ENCODE measurements at regions not wholly inside any gene's neighbourhood (a gene's known extent, or its start where the extent isn't known, plus 50 kb on each side); places are given as distances from the start of the nearest gene placed in this dataset.
"Not testable (repeated sequence)": the region's sequence is repeated elsewhere in the genome, so short reads cannot be mapped to it uniquely, and the experiment has no call there.

- DNase-seq (ENCODE audit: extremely low spot score): no peak
- CTCF ChIA-PET: no interaction called here
- TF ChIP-seq ARNT (IDR thresholded peaks at IDR 0.05) (no peak), SUZ12 (IDR thresholded peaks at IDR 0.05) (no peak), SP1 (IDR thresholded peaks at IDR 0.05) (no peak), FOXK2 (IDR thresholded peaks at IDR 0.05) (no peak), BHLHE40 (IDR thresholded peaks at IDR 0.05; ENCODE audit: borderline replicate concordance) (no peak), HDGF (IDR thresholded peaks at IDR 0.05; ENCODE audit: borderline replicate concordance) (no peak), PKNOX1 (IDR thresholded peaks at IDR 0.05) (no peak), LEF1 (IDR thresholded peaks at IDR 0.05; ENCODE audit: borderline replicate concordance) (no peak), ELF4 (IDR thresholded peaks at IDR 0.05) (no peak), FOXM1 (IDR thresholded peaks at IDR 0.05; ENCODE audit: borderline replicate concordance) (no peak), FOXA1 (IDR thresholded peaks at IDR 0.05) (no peak), ZNF384 (IDR thresholded peaks at IDR 0.05) (no peak), CTBP1 (IDR thresholded peaks at IDR 0.05; ENCODE audit: borderline replicate concordance) (no peak)
- POLR2A ChIA-PET: no interaction called here
These were observed 248.9 kb upstream of the THUMPD2 start for GRCh38 chr2:40027968-40028367.

- POLR2A ChIA-PET; DNase-seq (ENCODE audit: extremely low spot score); CTCF ChIA-PET: not testable (repeated sequence)
These were observed 246.2 kb upstream of the THUMPD2 start for GRCh38 chr2:40025276-40025675.

- CTCF ChIA-PET: no interaction called here
- no peak for TF ChIP-seq PKNOX1 (IDR thresholded peaks at IDR 0.05)
- TF ChIP-seq FOXM1 (IDR thresholded peaks at IDR 0.05; ENCODE audit: borderline replicate concordance): no peak
- no peak for TF ChIP-seq L3MBTL2 (conservative IDR thresholded peaks at IDR 0.05)
- TF ChIP-seq SP1 (IDR thresholded peaks at IDR 0.05): no peak
- TF ChIP-seq ZNF384 (IDR thresholded peaks at IDR 0.05): no peak
- TF ChIP-seq SUZ12 (IDR thresholded peaks at IDR 0.05): no peak
- no peak for TF ChIP-seq FOXK2 (IDR thresholded peaks at IDR 0.05)
- no peak for TF ChIP-seq LEF1 (IDR thresholded peaks at IDR 0.05; ENCODE audit: borderline replicate concordance)
- TF ChIP-seq FOXA1 (IDR thresholded peaks at IDR 0.05): no peak
- no peak for TF ChIP-seq HDGF (IDR thresholded peaks at IDR 0.05; ENCODE audit: borderline replicate concordance)
- no peak for TF ChIP-seq ELF4 (IDR thresholded peaks at IDR 0.05)
- no peak for TF ChIP-seq BHLHE40 (IDR thresholded peaks at IDR 0.05; ENCODE audit: borderline replicate concordance)
- TF ChIP-seq NFRKB (IDR thresholded peaks at IDR 0.05): no peak
- no peak for TF ChIP-seq TARDBP (IDR thresholded peaks at IDR 0.05)
- no peak for TF ChIP-seq CTBP1 (IDR thresholded peaks at IDR 0.05; ENCODE audit: borderline replicate concordance)
- TF ChIP-seq ARNT (IDR thresholded peaks at IDR 0.05): no peak
- DNase-seq (ENCODE audit: extremely low spot score): no peak
- POLR2A ChIA-PET: no interaction called here
These were observed 241.9 kb upstream of the THUMPD2 start for GRCh38 chr2:40020997-40021396.

- no peak for TF ChIP-seq NFRKB (IDR thresholded peaks at IDR 0.05)
- POLR2A ChIA-PET: no interaction called here
- no peak for DNase-seq (ENCODE audit: extremely low spot score)
- CTCF ChIA-PET: no interaction called here
These were observed 237.3 kb upstream of the THUMPD2 start for GRCh38 chr2:40016151-40016885.

GRCh38 chr2:40013962-40014361, 234.9 kb upstream of the THUMPD2 start:
- DNase-seq (ENCODE audit: extremely low spot score); POLR2A ChIA-PET; CTCF ChIA-PET: not testable (repeated sequence)

- DNase-seq (ENCODE audit: extremely low spot score): no peak
- TF ChIP-seq PKNOX1 (IDR thresholded peaks at IDR 0.05) (no peak), SP1 (IDR thresholded peaks at IDR 0.05) (no peak), CTBP1 (IDR thresholded peaks at IDR 0.05; ENCODE audit: borderline replicate concordance) (no peak), ELF4 (IDR thresholded peaks at IDR 0.05) (no peak), TARDBP (IDR thresholded peaks at IDR 0.05) (no peak), BHLHE40 (IDR thresholded peaks at IDR 0.05; ENCODE audit: borderline replicate concordance) (no peak), FOXK2 (IDR thresholded peaks at IDR 0.05) (no peak), FOXM1 (IDR thresholded peaks at IDR 0.05; ENCODE audit: borderline replicate concordance) (no peak), ARNT (IDR thresholded peaks at IDR 0.05) (no peak), ZNF384 (IDR thresholded peaks at IDR 0.05) (no peak), L3MBTL2 (conservative IDR thresholded peaks at IDR 0.05) (no peak), LEF1 (IDR thresholded peaks at IDR 0.05; ENCODE audit: borderline replicate concordance) (no peak), SUZ12 (IDR thresholded peaks at IDR 0.05) (no peak), NFRKB (IDR thresholded peaks at IDR 0.05) (no peak), HDGF (IDR thresholded peaks at IDR 0.05; ENCODE audit: borderline replicate concordance) (no peak)
- CTCF ChIA-PET: interaction anchor here (0.8 kb wide), 1 partner anchor 97 kb away, joined by 3 read pairs; no protein-coding TSS in a partner anchor
- POLR2A ChIA-PET: no interaction called here
These were observed 225.3 kb upstream of the THUMPD2 start for GRCh38 chr2:40004336-40004735.

- TF ChIP-seq LEF1 (IDR thresholded peaks at IDR 0.05; ENCODE audit: borderline replicate concordance): no peak
- no peak for TF ChIP-seq PKNOX1 (IDR thresholded peaks at IDR 0.05)
- TF ChIP-seq ARNT (IDR thresholded peaks at IDR 0.05): no peak
- TF ChIP-seq CTBP1 (IDR thresholded peaks at IDR 0.05; ENCODE audit: borderline replicate concordance): no peak
- ChIA-PET POLR2A (no interaction called here), CTCF (no interaction called here)
- no peak for DNase-seq (ENCODE audit: extremely low spot score)
These were observed 223.3 kb upstream of the THUMPD2 start for GRCh38 chr2:40002339-40002738.
